ENCODE measurements at regions not wholly inside any gene's neighbourhood (a gene's known extent, or its start where the extent isn't known, plus 50 kb on each side); places are given as distances from the start of the nearest gene placed in this dataset.

DNA sequence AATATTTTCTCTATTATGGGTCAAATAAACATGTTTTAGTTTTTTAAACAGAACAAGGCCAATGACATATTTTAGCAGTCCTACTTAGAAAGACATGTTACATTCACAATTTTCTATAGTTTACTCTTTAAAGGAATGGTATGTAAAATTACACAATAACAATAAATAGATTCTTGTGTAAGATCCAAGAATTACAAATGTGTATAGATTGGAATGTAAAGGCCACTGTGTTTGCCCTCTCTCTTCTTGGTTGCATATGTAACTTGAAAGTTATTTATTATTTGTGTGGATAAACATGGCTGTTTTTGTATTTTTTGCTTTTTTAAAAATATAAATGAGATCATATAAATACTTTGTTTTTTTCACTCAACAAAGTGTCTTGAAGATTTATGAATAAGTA is 979.3 kb upstream of the CELF2 start:
- Histone ChIP-seq H3K4me1 (ENCODE audit: control insufficient read depth, extremely low read depth, insufficient read depth, low read length) (no peaks in the 10 kb centered on the region), H4K20me1 (ENCODE audit: control insufficient read depth, extremely low read depth, insufficient read depth, low read length) (no peaks in the 10 kb centered on the region), H3K27me3 (ENCODE audit: control insufficient read depth, extremely low read depth, insufficient read depth, low read length) (no peaks in the 10 kb centered on the region), H3K36me3 (ENCODE audit: control insufficient read depth in 2 of 2, extremely low read depth in 1 of 2, insufficient read depth in 2 of 2, low read length in 2 of 2) (no peaks in the 10 kb centered on the region), H3K79me2 (ENCODE audit: control insufficient read depth, insufficient read depth, low read length) (no peaks in the 10 kb centered on the region), H2AFZ (ENCODE audit: control insufficient read depth, low read length) (no peak overlapping the region), H3K27ac (ENCODE audit: control insufficient read depth, insufficient read depth, low read length) (no peak overlapping the region), H3K9me3 (ENCODE audit: control insufficient read depth, low read depth, low read length) (no peaks in the 10 kb centered on the region), H3K4me2 (ENCODE audit: control insufficient read depth, extremely low read depth, insufficient read depth, low read depth, low read length) (no peak overlapping the region), H3K9me1 (ENCODE audit: control insufficient read depth, extremely low read depth, insufficient read depth, low read length) (no peaks in the 10 kb centered on the region), H3K9ac (ENCODE audit: control insufficient read depth, extremely low read depth, insufficient read depth, low read length) (no peak overlapping the region), H3K4me3 (ENCODE audit: control insufficient read depth in 2 of 3, extremely low read depth in 1 of 3, insufficient read depth in 2 of 3, low read depth in 1 of 3, low read length in 3 of 3) (no peak overlapping the region)
- dilution Hi-C loops (cut with MboI; ENCODE audit: extremely low pct_ligation_motif_present, low sequenced_read_pairs): no loop called here
- TF ChIP-seq EZH2 (IDR thresholded peaks at IDR 0.05; ENCODE audit: low read length) (no peak), CTCF (optimal IDR thresholded peaks at IDR 0.05 in 1 of 3, IDR thresholded peaks at IDR 0.05 in 1 of 3, conservative IDR thresholded peaks at IDR 0.05 in 1 of 3; ENCODE audit: extremely low read depth in 1 of 3, insufficient read depth in 2 of 3, low read length in 3 of 3) (no peak)
- DNase-seq (ENCODE audit: low read depth, low spot score): no peak
- FAIRE-seq: no peak

- TF ChIP-seq EZH2 (IDR thresholded peaks at IDR 0.05; ENCODE audit: low read length) (no peak), CTCF (optimal IDR thresholded peaks at IDR 0.05 in 1 of 3, IDR thresholded peaks at IDR 0.05 in 1 of 3, conservative IDR thresholded peaks at IDR 0.05 in 1 of 3; ENCODE audit: extremely low read depth in 1 of 3, insufficient read depth in 2 of 3, low read length in 3 of 3) (no peak)
- H3K79me2 ChIP-seq (ENCODE audit: control insufficient read depth, insufficient read depth, low read length): no peaks in the 10 kb centered on the region
- no peak overlapping the region for H3K27ac ChIP-seq (ENCODE audit: control insufficient read depth, insufficient read depth, low read length)
- DNase-seq (ENCODE audit: low read depth, low spot score) (no peak), FAIRE-seq (no peak)
- no peaks in the 10 kb centered on the region for H3K9me1 ChIP-seq (ENCODE audit: control insufficient read depth, extremely low read depth, insufficient read depth, low read length)
- no peaks in the 10 kb centered on the region for H4K20me1 ChIP-seq (ENCODE audit: control insufficient read depth, extremely low read depth, insufficient read depth, low read length)
- H3K27me3 ChIP-seq (ENCODE audit: control insufficient read depth, extremely low read depth, insufficient read depth, low read length): no peaks in the 10 kb centered on the region
- no peak overlapping the region for H3K4me3 ChIP-seq (ENCODE audit: control insufficient read depth in 2 of 3, extremely low read depth in 1 of 3, insufficient read depth in 2 of 3, low read depth in 1 of 3, low read length in 3 of 3)
- no peaks in the 10 kb centered on the region for H3K36me3 ChIP-seq (ENCODE audit: control insufficient read depth in 2 of 2, extremely low read depth in 1 of 2, insufficient read depth in 2 of 2, low read length in 2 of 2)
- dilution Hi-C loops (cut with MboI; ENCODE audit: extremely low pct_ligation_motif_present, low sequenced_read_pairs): no loop called here
- no peak overlapping the region for H3K9ac ChIP-seq (ENCODE audit: control insufficient read depth, extremely low read depth, insufficient read depth, low read length)
- no peak overlapping the region for H3K4me2 ChIP-seq (ENCODE audit: control insufficient read depth, extremely low read depth, insufficient read depth, low read depth, low read length)
- no peaks in the 10 kb centered on the region for H3K4me1 ChIP-seq (ENCODE audit: control insufficient read depth, extremely low read depth, insufficient read depth, low read length)
- no peak overlapping the region for H2AFZ ChIP-seq (ENCODE audit: control insufficient read depth, low read length)
- H3K9me3 ChIP-seq (ENCODE audit: control insufficient read depth, low read depth, low read length): no peaks in the 10 kb centered on the region
Observed at GRCh38 chr10:10039595-10039994, 978.1 kb upstream of the CELF2 start.
